Prostate gland (tissue), 2 donors: ENCODE measurements at regions not wholly inside any gene's neighbourhood (a gene's known extent, or its start where the extent isn't known, plus 50 kb on each side); places are given as distances from the start of the nearest gene placed in this dataset.

Experiments used
- DNase-seq: peaks from one replicate; pipeline ENCODE4 v3.0.0-alpha.2; 2019; ENCODE audit warnings: low spot score
- H3K27ac ChIP-seq, 2 donors: fragments of 200-600 bp; sonication (generic); 2 replicates each; pipeline ENCODE4 v1.5.1; 2017 to 2019
- H3K27me3 ChIP-seq: fragments of 200-600 bp; sonication (generic); replicated peaks from 2 replicates; pipeline ENCODE4 v1.5.1; 2019; ENCODE audit not compliant: insufficient read depth
- H3K36me3 ChIP-seq, 2 donors: fragments of 200-600 bp; sonication (generic); 1 replicate in 1 of 2; 2 replicates in 1 of 2; pipeline versions ENCODE4 v1.5.1 to v1.8.1; 2017 to 2019
- H3K4me1 ChIP-seq: fragments of 200-600 bp; sonication (generic); replicated peaks from 2 replicates; pipeline ENCODE4 v1.5.1; 2019
- H3K4me3 ChIP-seq, 2 donors: fragments of 200-600 bp; sonication (generic); 2 replicates each; pipeline ENCODE4 v1.5.1; 2017 to 2019
- H3K9me3 ChIP-seq: fragments of 200-600 bp; sonication (generic); 2 replicates; pipeline ENCODE4 v1.5.1; 2017
- CTCF ChIP-seq, 4 experiments: fragments of 200-600 bp in 2 of 4; fragments of 450-650 bp in 2 of 4; sonication (generic) in 2 of 4; IDR thresholded peaks; 1 replicate in 3 of 4; 2 replicates in 1 of 4; pipeline ENCODE4 v1.5.1; 2016 to 2019; ENCODE audit warnings: antibody characterized with exemption in 4 of 4, mild to moderate bottlenecking in 2 of 4, moderate library complexity in 2 of 4
- POLR2A ChIP-seq: fragments of 450-650 bp; IDR thresholded peaks from one replicate; pipeline ENCODE4 v1.6.1; 2016; ENCODE audit warnings: antibody characterized with exemption, mild to moderate bottlenecking
- POLR2AphosphoS5 ChIP-seq: sonication (generic); formaldehyde crosslinking; IDR thresholded peaks from one replicate; pipeline ENCODE4 v1.6.1; 2017; ENCODE audit warnings: antibody characterized with exemption
- WGBS: methylation state at CpG from one replicate; pipeline ENCODE4 v1.1.5; 2018; 5-methylcytosine and 5-hydroxymethylcytosine counted together
- intact Hi-C: fragments of 100-400 bp; cut with DNase I; formaldehyde crosslinking; loops from one replicate; pipeline ENCODE4 v1.14.2; 2022

GRCh38 chr6:147633191-147633590 is 124.7 kb downstream of the SAMD5 start:
- Histone ChIP-seq H3K9me3 (no peaks in the 10 kb centered on the region), H3K4me1 (no peaks in the 10 kb centered on the region), H3K27ac (no peak overlapping the region), H3K4me3 (no peak overlapping the region), H3K27me3 (no peaks in the 10 kb centered on the region), H3K36me3 (no peaks in the 10 kb centered on the region)
- TF ChIP-seq POLR2AphosphoS5 (no peak), POLR2A (no peak), CTCF (IDR thresholded peaks at IDR 0.05) (no peak)
- WGBS, result 75% methylated on average over 9 of the region's 9 CpGs
- no peak for DNase-seq
- intact Hi-C loops, result no loop called here

GRCh38 chr6:147637620-147638195 is 129.2 kb downstream of the SAMD5 start:
- Histone ChIP-seq H3K27ac (no peak overlapping the region), H3K27me3 (no peaks in the 10 kb centered on the region), H3K4me3 (no peak overlapping the region), H3K9me3 (no peaks in the 10 kb centered on the region), H3K36me3 (no peaks in the 10 kb centered on the region), H3K4me1 (no peaks in the 10 kb centered on the region)
- no peak for DNase-seq
- TF ChIP-seq CTCF (IDR thresholded peaks at IDR 0.05) (no peak), POLR2A (no peak), POLR2AphosphoS5 (no peak)
- WGBS, result 86% methylated on average over 6 of the region's 6 CpGs
- intact Hi-C loops, result no loop called here

GRCh38 chr6:147639279-147639678 is 130.8 kb downstream of the SAMD5 start:
- TF ChIP-seq POLR2AphosphoS5, result no peak
- no peak for TF ChIP-seq CTCF (IDR thresholded peaks at IDR 0.05)
- no peak for TF ChIP-seq POLR2A
- Histone ChIP-seq H3K27me3 (no peaks in the 10 kb centered on the region), H3K27ac (no peak overlapping the region), H3K36me3 (no peaks in the 10 kb centered on the region), H3K4me3 (no peak overlapping the region), H3K4me1 (no peaks in the 10 kb centered on the region), H3K9me3 (no peaks in the 10 kb centered on the region)
- intact Hi-C loops, result no loop called here
- no peak for DNase-seq
- 62% methylated on average over 3 of the region's 3 CpGs for WGBS

- H3K27me3 ChIP-seq, result no peaks in the 10 kb centered on the region
- no peak for TF ChIP-seq CTCF (IDR thresholded peaks at IDR 0.05)
- TF ChIP-seq POLR2AphosphoS5, result no peak
- no peak for TF ChIP-seq POLR2A
- no peaks in the 10 kb centered on the region for H3K9me3 ChIP-seq
- no peak for DNase-seq
- WGBS, result 55% methylated on average over 1 of the region's 1 CpG
- intact Hi-C loops, result no loop called here
- no peak overlapping the region for H3K27ac ChIP-seq
- no peak overlapping the region for H3K4me3 ChIP-seq
- H3K36me3 ChIP-seq, result no peaks in the 10 kb centered on the region
- H3K4me1 ChIP-seq, result no peaks in the 10 kb centered on the region
Observed at GRCh38 chr6:147640606-147641005, 132.1 kb downstream of the SAMD5 start.

- Histone ChIP-seq H3K4me1 (no peaks in the 10 kb centered on the region), H3K4me3 (no peak overlapping the region), H3K9me3 (no peaks in the 10 kb centered on the region), H3K27me3 (no peaks in the 10 kb centered on the region), H3K36me3 (no peaks in the 10 kb centered on the region), H3K27ac (no peak overlapping the region)
- DNase-seq, result no peak
- 31% methylated on average over 3 of the region's 3 CpGs for WGBS
- TF ChIP-seq CTCF (IDR thresholded peaks at IDR 0.05) (no peak), POLR2A (no peak), POLR2AphosphoS5 (no peak)
- intact Hi-C loops, result no loop called here
Observed at GRCh38 chr6:147641511-147641910, 133.0 kb downstream of the SAMD5 start.
